HG03025 (cell line): ENCODE measurements at regions not wholly inside any gene's neighbourhood (a gene's known extent, or its start where the extent isn't known, plus 50 kb on each side); places are given as distances from the start of the nearest gene placed in this dataset.

ENCODE experiments used
- ATAC-seq: cut with Tn5 transposase; IDR thresholded peaks from one replicate; pipeline ENCODE4 v1.9.1; 2021; ENCODE audit warnings: mild to moderate bottlenecking, moderate library complexity; ENCODE audit not compliant: unreplicated experiment, low FRiP score

GRCh38 chr4:153075836-153076518 lies 128.3 kb upstream of the TRIM2 start:
- no peak for ATAC-seq

GRCh38 chr4:153076861-153077260 lies 127.4 kb upstream of the TRIM2 start:
- no peak for ATAC-seq

GRCh38 chr4:153079857-153080391 lies 124.3 kb upstream of the TRIM2 start:
- no peak for ATAC-seq

GRCh38 chr4:153081006-153081580 lies 123.2 kb upstream of the TRIM2 start:
- ATAC-seq: no peak

- ATAC-seq: no peak
Observed at GRCh38 chr4:153081693-153082092, 122.5 kb upstream of the TRIM2 start.

- ATAC-seq: no peak
Observed at GRCh38 chr4:153082322-153083301, 121.6 kb upstream of the TRIM2 start.

GRCh38 chr4:153083447-153083947 lies 120.7 kb upstream of the TRIM2 start:
- no peak for ATAC-seq

- ATAC-seq: no peak
Observed at GRCh38 chr4:153084224-153084979, 119.8 kb upstream of the TRIM2 start.

- peak; percentile 65 for ATAC-seq
Observed at GRCh38 chr4:153084980-153085630, 119.1 kb upstream of the TRIM2 start.

- no peak for ATAC-seq
Observed at GRCh38 chr4:153087671-153088194, 116.5 kb upstream of the TRIM2 start.

GRCh38 chr4:153089742-153090141 lies 114.5 kb upstream of the TRIM2 start:
- ATAC-seq: no peak

GRCh38 chr4:153090181-153090580 lies 114.1 kb upstream of the TRIM2 start:
- no peak for ATAC-seq

- ATAC-seq: no peak
Observed at GRCh38 chr4:153090670-153091385, 113.4 kb upstream of the TRIM2 start.

- no peak for ATAC-seq
Observed at GRCh38 chr4:153093396-153093795, 110.8 kb upstream of the TRIM2 start.

- no peak for ATAC-seq
Observed at GRCh38 chr4:153093802-153094201, 110.4 kb upstream of the TRIM2 start.

- ATAC-seq: no peak
Observed at GRCh38 chr4:153094435-153094834, 109.8 kb upstream of the TRIM2 start.

- ATAC-seq: no peak
Observed at GRCh38 chr4:153095448-153096204, 108.6 kb upstream of the TRIM2 start.

- no peak for ATAC-seq
Observed at GRCh38 chr4:153096344-153096743, 107.9 kb upstream of the TRIM2 start.
